NT2/D1 (cell line): ENCODE measurements at regions not wholly inside any gene's neighbourhood (a gene's known extent, or its start where the extent isn't known, plus 50 kb on each side); places are given as distances from the start of the nearest gene placed in this dataset.

Experiments
- YY1 ChIP-seq: IDR thresholded peaks from 2 replicates; pipeline ENCODE4 v1.6.1; 2011; ENCODE audit not compliant: insufficient read length, insufficient read depth
- ZNF274 ChIP-seq: IDR thresholded peaks from 2 replicates; pipeline ENCODE4 v1.6.1; 2011; ENCODE audit warnings: mild to moderate bottlenecking, low read depth, low read length

DNA sequence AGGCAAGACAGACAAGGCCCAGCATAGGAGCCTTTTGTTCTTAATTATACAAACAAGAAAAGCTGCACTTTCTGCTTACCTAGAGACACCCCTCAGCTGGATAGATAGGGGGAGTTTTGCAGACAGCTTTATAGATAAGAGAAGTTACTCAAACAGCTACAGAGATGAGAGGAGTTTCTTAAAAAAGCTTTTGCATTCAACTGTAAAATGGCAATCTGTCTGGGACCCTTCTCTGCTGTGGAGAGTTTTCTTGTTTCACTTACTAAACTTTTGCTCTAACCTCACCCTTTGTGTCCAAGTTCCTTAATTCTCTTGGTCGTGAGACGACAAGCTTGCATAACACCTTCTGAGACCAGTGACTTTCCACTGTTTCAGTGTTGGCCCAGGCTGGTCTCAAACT lies 103.8 kb upstream of the CHORDC1 start:
- TF ChIP-seq YY1 (no peak), ZNF274 (no peak)
